Peyer's patch (tissue), 4 donors: ENCODE measurements at regions not wholly inside any gene's neighbourhood (a gene's known extent, or its start where the extent isn't known, plus 50 kb on each side); places are given as distances from the start of the nearest gene placed in this dataset.
"Not testable (repeated sequence)": the region's sequence is repeated elsewhere in the genome, so short reads cannot be mapped to it uniquely, and the experiment has no call there.

Experiments
- POLR2A ChIP-seq, 2 donors: fragments of 450-650 bp; IDR thresholded peaks; one replicate each; pipeline ENCODE4 v1.5.1; 2017; ENCODE audit warnings: antibody characterized with exemption in 2 of 2, mild to moderate bottlenecking in 2 of 2, moderate library complexity in 2 of 2
- TF ChIP-seq, protein P1 (sequence below), 6 experiments: fragments of 450-650 bp in 4 of 6; fragments of 200-600 bp in 2 of 6; sonication (generic) in 1 of 6; IDR thresholded peaks; one replicate each; pipeline ENCODE4 v1.5.1; 2017 to 2019; ENCODE audit warnings: antibody characterized with exemption in 6 of 6, mild to moderate bottlenecking in 3 of 6, moderate library complexity in 1 of 6

DNA sequence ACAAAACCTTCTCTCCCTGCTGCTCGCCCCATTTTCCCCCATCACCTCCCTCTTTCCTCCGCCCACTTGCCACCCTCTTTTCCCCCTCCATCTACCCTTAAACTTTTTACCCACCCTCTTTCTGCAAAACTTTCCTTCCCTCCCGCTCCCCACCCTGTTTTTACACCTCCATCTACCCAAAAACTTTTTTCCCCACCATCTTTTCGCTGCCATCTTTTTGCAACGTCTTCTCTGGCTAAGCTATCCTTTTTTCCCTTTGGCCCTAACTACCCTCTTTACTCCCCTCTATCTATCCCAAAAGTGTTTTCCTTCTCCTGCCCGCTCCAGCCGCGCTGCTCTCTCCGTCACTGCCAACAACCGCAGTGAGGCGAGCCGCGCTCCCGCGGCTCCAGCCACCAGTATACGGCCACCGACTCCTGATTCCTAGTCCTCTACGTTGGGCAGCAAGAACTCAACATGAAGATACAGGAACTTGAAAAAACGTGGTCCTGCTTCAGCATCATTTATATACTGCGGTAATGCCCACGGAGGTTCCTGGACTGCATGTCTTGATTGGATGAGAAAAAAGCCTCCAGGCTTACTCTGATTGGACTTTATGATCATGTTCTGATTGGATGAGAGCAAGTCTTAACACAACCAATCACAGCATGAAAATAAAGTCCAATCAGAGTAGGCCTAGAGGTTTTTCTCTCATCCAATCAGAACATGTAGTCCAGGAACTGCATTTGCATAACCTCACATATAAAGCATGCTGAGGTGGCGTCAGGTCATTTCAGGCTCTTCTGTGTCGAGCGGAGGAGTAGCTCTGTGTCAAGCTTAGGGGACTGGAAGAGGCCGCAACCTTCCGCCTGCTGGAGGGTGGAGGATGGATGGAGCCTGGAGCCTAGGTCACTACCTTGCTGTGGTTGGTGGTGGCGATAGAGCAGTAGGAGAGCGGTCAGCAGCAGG is 79.9 kb upstream of the KCNJ18 start:
- TF ChIP-seq, protein P1, sequence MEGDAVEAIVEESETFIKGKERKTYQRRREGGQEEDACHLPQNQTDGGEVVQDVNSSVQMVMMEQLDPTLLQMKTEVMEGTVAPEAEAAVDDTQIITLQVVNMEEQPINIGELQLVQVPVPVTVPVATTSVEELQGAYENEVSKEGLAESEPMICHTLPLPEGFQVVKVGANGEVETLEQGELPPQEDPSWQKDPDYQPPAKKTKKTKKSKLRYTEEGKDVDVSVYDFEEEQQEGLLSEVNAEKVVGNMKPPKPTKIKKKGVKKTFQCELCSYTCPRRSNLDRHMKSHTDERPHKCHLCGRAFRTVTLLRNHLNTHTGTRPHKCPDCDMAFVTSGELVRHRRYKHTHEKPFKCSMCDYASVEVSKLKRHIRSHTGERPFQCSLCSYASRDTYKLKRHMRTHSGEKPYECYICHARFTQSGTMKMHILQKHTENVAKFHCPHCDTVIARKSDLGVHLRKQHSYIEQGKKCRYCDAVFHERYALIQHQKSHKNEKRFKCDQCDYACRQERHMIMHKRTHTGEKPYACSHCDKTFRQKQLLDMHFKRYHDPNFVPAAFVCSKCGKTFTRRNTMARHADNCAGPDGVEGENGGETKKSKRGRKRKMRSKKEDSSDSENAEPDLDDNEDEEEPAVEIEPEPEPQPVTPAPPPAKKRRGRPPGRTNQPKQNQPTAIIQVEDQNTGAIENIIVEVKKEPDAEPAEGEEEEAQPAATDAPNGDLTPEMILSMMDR (IDR thresholded peaks at IDR 0.05), result not testable (repeated sequence)
- not testable (repeated sequence) for TF ChIP-seq POLR2A (IDR thresholded peaks at IDR 0.05)
